Hepatocyte (in vitro differentiated cells): ENCODE measurements at regions not wholly inside any gene's neighbourhood (a gene's known extent, or its start where the extent isn't known, plus 50 kb on each side); places are given as distances from the start of the nearest gene placed in this dataset.

ENCODE experiments used
- CTCF ChIP-seq: fragments of 200-600 bp; sonication (generic); IDR thresholded peaks from 2 replicates; pipeline ENCODE4 v1.5.1; 2016; ENCODE audit warnings: antibody characterized with exemption, mild to moderate bottlenecking; ENCODE audit not compliant: poor library complexity
- EZH2 ChIP-seq: fragments of 200-600 bp; sonication (generic); IDR thresholded peaks from 2 replicates; pipeline ENCODE4 v1.6.1; 2016; ENCODE audit warnings: antibody characterized with exemption, mild to moderate bottlenecking, borderline replicate concordance

- TF ChIP-seq CTCF: no peak
- no peak for TF ChIP-seq EZH2
These were observed 369.9 kb downstream of the SIPA1L2 start for GRCh38 chr1:232260045-232260444.
